ENCODE measurements at regions not wholly inside any gene's neighbourhood (a gene's known extent, or its start where the extent isn't known, plus 50 kb on each side); places are given as distances from the start of the nearest gene placed in this dataset.

DNA sequence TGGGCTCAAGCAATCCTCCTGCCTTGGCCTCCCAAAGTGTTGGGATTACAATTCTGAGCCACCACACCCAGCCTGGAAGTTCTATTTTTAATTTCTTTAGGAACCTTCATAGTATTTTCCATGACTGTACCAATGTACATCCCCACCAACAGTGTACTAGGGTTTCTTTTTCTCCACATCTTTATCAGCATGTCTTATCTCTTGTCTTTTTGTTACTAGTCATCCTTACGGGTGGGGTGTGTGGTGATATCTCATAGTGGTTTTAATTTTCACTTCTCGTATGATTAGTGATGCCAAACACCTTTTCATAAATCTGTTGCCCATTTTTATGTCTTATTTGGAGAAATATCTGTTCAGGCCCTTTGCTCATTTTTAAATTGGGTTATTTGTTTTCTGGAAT lies 123.0 kb upstream of the MEF2C start:
- Histone ChIP-seq H4K91ac (replicated peaks; ENCODE audit: insufficient read length, low read length) (no peak overlapping the region), H2BK15ac (ENCODE audit: low read length) (no peak overlapping the region), H3K23me2 (ENCODE audit: low read depth, low read length) (no peaks in the 10 kb centered on the region), H2BK120ac (replicated peaks; ENCODE audit: low read depth, low read length) (no peak overlapping the region), H2AFZ (ENCODE audit: low read length) (no peak overlapping the region), H3K14ac (ENCODE audit: insufficient read length) (no peak overlapping the region), H3K18ac (ENCODE audit: extremely low read depth, low read length) (no peak overlapping the region), H2BK5ac (ENCODE audit: low read depth, low read length) (no peak overlapping the region), H3K27me3 (replicated peaks in 1 of 4; ENCODE audit: control insufficient read depth in 3 of 4, extremely low read depth in 1 of 4, insufficient read depth in 3 of 4, low read length in 3 of 4) (no peaks in the 10 kb centered on the region), H2BK12ac (ENCODE audit: low read depth, low read length) (no peak overlapping the region), H3K79me2 (ENCODE audit: control insufficient read depth in 1 of 2, insufficient read depth in 2 of 2, low read length in 2 of 2) (no peaks in the 10 kb centered on the region), H3K4me1 (replicated peaks in 1 of 4; ENCODE audit: control insufficient read depth in 3 of 4, insufficient read depth in 4 of 4, low read length in 3 of 4) (no peaks in the 10 kb centered on the region), H2AK5ac (ENCODE audit: low read depth, low read length) (no peak overlapping the region), H3K23ac (ENCODE audit: insufficient read length) (no peak overlapping the region), H3K4ac (replicated peaks; ENCODE audit: insufficient read length, low read depth, low read length) (no peak overlapping the region), H3K9ac (replicated peaks in 1 of 4; ENCODE audit: extremely low read depth in 1 of 4, low read depth in 3 of 4, low read length in 3 of 4) (no peak overlapping the region), H3K36me3 (ENCODE audit: control insufficient read depth in 2 of 4, insufficient read depth in 4 of 4, low read length in 3 of 4) (no peaks in the 10 kb centered on the region), H3K27ac (ENCODE audit: low read depth, low read length) (no peak overlapping the region), H3K79me1 (ENCODE audit: low read depth, low read length) (no peaks in the 10 kb centered on the region), H4K5ac (ENCODE audit: insufficient read length, low read depth, low read length) (no peak overlapping the region), H3K4me3 (ENCODE audit: extremely low read depth in 1 of 4, insufficient read depth in 2 of 4, low read depth in 3 of 4, low read length in 4 of 4) (no peak overlapping the region), H3K9me3 (ENCODE audit: insufficient read depth in 2 of 2, low read depth in 1 of 2, low read length in 1 of 2) (peaks cover 0 to 7% of the 10 kb centered on the region in 2 experiments; a peak in 1 of 4 replicates), H2BK20ac (ENCODE audit: low read length) (no peak overlapping the region), H4K8ac (ENCODE audit: extremely low read depth, insufficient read depth, low read length) (no peak overlapping the region), H4K20me1 (replicated peaks in 1 of 2; ENCODE audit: control insufficient read depth in 1 of 2, insufficient read depth in 2 of 2, low read length in 2 of 2) (no peaks in the 10 kb centered on the region), H3K56ac (replicated peaks; ENCODE audit: insufficient read length, low read depth, low read length) (no peak overlapping the region), H3K4me2 (ENCODE audit: insufficient read depth in 1 of 2, low read depth in 2 of 2, low read length in 2 of 2) (no peak overlapping the region)
- FAIRE-seq (no peak), DNase-seq (ENCODE audit: low read depth in 1 of 2, low spot score in 2 of 2) (no peak)
- ChIA-PET CTCF (ENCODE audit: partially characterized antibody) (no interaction called here), POLR2A (ENCODE audit: partially characterized antibody) (no interaction called here)
- WGBS, 2 experiments (ENCODE audit: extremely low coverage in 1 of 2, insufficient coverage in 1 of 2, insufficient read length in 1 of 2, insufficient replicate concordance in 2 of 2, low coverage in 1 of 2, low lambda C conversion rate in 2 of 2, missing lambda C conversion rate in 1 of 2): 80% methylated on average over 2 of the region's 2 CpGs; no CpG with 5 or more reads in 1 of the 2 experiments
- TF ChIP-seq POLR2AphosphoS5 (IDR thresholded peaks at IDR 0.05; ENCODE audit: low read depth, low read length) (no peak), USF2 (IDR thresholded peaks at IDR 0.05; ENCODE audit: low read length) (no peak), KDM5A (IDR thresholded peaks at IDR 0.05; ENCODE audit: low read length) (no peak), TAF7 (optimal IDR thresholded peaks at IDR 0.05; ENCODE audit: borderline replicate concordance, low read depth, low read length) (no peak), RAD21 (IDR thresholded peaks at IDR 0.05 in 1 of 2, conservative IDR thresholded peaks at IDR 0.05 in 1 of 2; ENCODE audit: low read depth in 2 of 2, low read length in 2 of 2) (no peak), SP2 (IDR thresholded peaks at IDR 0.05; ENCODE audit: low read length) (no peak)
